Heart right ventricle (tissue), 16 donors: ENCODE measurements at regions not wholly inside any gene's neighbourhood (a gene's known extent, or its start where the extent isn't known, plus 50 kb on each side); places are given as distances from the start of the nearest gene placed in this dataset.

Source experiments
- ATAC-seq, 8 donors: fragments of 200-7000 bp; cut with Tn5 transposase; one replicate each; pipeline ENCODE4 v1.9.1; 2020; ENCODE audit warnings: mild to moderate bottlenecking in 8 of 8, moderate library complexity in 8 of 8, moderate number of reproducible peaks in 1 of 8
- DNase-seq, 2 donors: peaks; one replicate each; pipeline ENCODE4 v3.0.0-alpha.2; 2020
- H3K27ac ChIP-seq, 10 donors: fragments of 200-600 bp; sonication (generic) in 2 of 10; one replicate each; pipeline versions ENCODE4 v1.5.0 to v1.8.0; 2020 to 2022; ENCODE audit warnings: mild to moderate bottlenecking in 3 of 10
- H3K27me3 ChIP-seq, 7 donors: fragments of 200-600 bp; one replicate each; pipeline ENCODE4 v1.8.0; 2021 to 2022; ENCODE audit warnings: mild to moderate bottlenecking in 2 of 7
- H3K36me3 ChIP-seq, 9 donors: fragments of 200-600 bp; sonication (generic) in 1 of 9; one replicate each; pipeline versions ENCODE4 v1.5.0 to v1.8.0; 2020 to 2022; ENCODE audit warnings: mild to moderate bottlenecking in 2 of 9
- H3K4me1 ChIP-seq, 9 donors: fragments of 200-600 bp; sonication (generic) in 1 of 9; one replicate each; pipeline versions ENCODE4 v1.5.0 to v1.8.0; 2020 to 2022; ENCODE audit warnings: mild to moderate bottlenecking in 4 of 9
- H3K4me3 ChIP-seq, 10 donors: fragments of 200-600 bp; sonication (generic) in 2 of 10; one replicate each; pipeline versions ENCODE4 v1.5.0 to v1.8.0; 2020 to 2022; ENCODE audit warnings: mild to moderate bottlenecking in 7 of 10, moderate library complexity in 2 of 10
- H3K9me3 ChIP-seq, 11 donors: fragments of 200-600 bp in 10 of 11; sonication (generic) in 2 of 11; one replicate each; pipeline versions ENCODE4 v1.5.0 to v1.8.0; 2013 to 2022; ENCODE audit warnings: mild to moderate bottlenecking in 2 of 11, control low read depth in 1 of 11, moderate library complexity in 1 of 11
- WGBS, 2 donors: extraction: QIAGEN DNeasy Blood & Tissue Kit; methylation state at CpG; one replicate each; pipeline ENCODE4 v1.1.7; 2013; ENCODE audit warnings: inconsistent platforms in 1 of 2; 5-methylcytosine and 5-hydroxymethylcytosine counted together
- intact Hi-C, 10 donors: fragments of 100-400 bp; cut with DNase I; formaldehyde crosslinking; loops; one replicate each; pipeline versions ENCODE4 v1.11.1 to v1.14.2; 2022
- TF ChIP-seq, protein P1 (sequence below), 9 donors: fragments of 200-600 bp; sonication (generic) in 2 of 9; IDR thresholded peaks; one replicate each; pipeline versions ENCODE4 v1.5.0 to v1.8.0; 2021 to 2022; ENCODE audit warnings: antibody characterized with exemption in 9 of 9, mild to moderate bottlenecking in 5 of 9, moderate library complexity in 1 of 9
- donor health status: Arrhythmogenic right ventricular cardiomyopathy.
- donor health status: ischemic (EF 13 %, LVEDD 7.1; RV severe dilation, severe dysfunction).
- donor health status: healthy with polysubstance abuse.
- donor health status: DM: no; HTN: yes; CAD: no.
- donor health status: DM: no; HTN: no; CAD: no.
- donor health status: ischemic (EF 25% LVEDD 6.9; RV normal size, moderate dysfunction).
- donor health status: ischemic (EF 25% LVEDD 5.7; RV mildly dilated, moderate dysfunction).
- donor health status: healthy.
- donor health status: DM: yes; HTN: yes; CAD: no.
- donor health status: Ischemic cardiomyopathy.
- donor health status: ischemic (EF 35%, LVEDD 5.7; RV mildly dilated, moderate dysfunction).
- donor health status: nonischemic (EF 11% LVEDD 7.7; RV severe dilation, severe dysfunction).
- donor health status: DM: yes; HTN: yes; CAD: no.
- donor health status: PGD.
- donor health status: ischemic (EF 29% LVEDD 5.4; RV normal size, mild dysfunction).
- donor health status: nonischemic (EF 23%, LVEDD 6.1; RV moderate dilation, normal function).

- H3K9me3 ChIP-seq: no peaks in the 10 kb centered on the region
- DNase-seq (peak; percentile 38 to 65), ATAC-seq (peak; percentile 58 to 97 (median 89))
- no peaks in the 10 kb centered on the region for H3K4me1 ChIP-seq
- no peaks in the 10 kb centered on the region for H3K36me3 ChIP-seq
- H3K27ac ChIP-seq: peak overlapping the region in 2 of 10 donors; percentile 19 to 22
- TF ChIP-seq, protein P1, sequence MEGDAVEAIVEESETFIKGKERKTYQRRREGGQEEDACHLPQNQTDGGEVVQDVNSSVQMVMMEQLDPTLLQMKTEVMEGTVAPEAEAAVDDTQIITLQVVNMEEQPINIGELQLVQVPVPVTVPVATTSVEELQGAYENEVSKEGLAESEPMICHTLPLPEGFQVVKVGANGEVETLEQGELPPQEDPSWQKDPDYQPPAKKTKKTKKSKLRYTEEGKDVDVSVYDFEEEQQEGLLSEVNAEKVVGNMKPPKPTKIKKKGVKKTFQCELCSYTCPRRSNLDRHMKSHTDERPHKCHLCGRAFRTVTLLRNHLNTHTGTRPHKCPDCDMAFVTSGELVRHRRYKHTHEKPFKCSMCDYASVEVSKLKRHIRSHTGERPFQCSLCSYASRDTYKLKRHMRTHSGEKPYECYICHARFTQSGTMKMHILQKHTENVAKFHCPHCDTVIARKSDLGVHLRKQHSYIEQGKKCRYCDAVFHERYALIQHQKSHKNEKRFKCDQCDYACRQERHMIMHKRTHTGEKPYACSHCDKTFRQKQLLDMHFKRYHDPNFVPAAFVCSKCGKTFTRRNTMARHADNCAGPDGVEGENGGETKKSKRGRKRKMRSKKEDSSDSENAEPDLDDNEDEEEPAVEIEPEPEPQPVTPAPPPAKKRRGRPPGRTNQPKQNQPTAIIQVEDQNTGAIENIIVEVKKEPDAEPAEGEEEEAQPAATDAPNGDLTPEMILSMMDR (IDR thresholded peaks at IDR 0.05): no peak
- WGBS, 2 donors: 60 to 63% methylated on average over 8 of the region's 8 CpGs
- H3K27me3 ChIP-seq: peaks cover 0 to 5% (median 0%) of the 10 kb centered on the region in 7 donors
- no peak overlapping the region for H3K4me3 ChIP-seq
- intact Hi-C loops: no loop called here
Observed at GRCh38 chr10:121096617-121097431, 245.7 kb downstream of the WDR11 start.

GRCh38 chr10:121098211-121098610, 247.0 kb downstream of the WDR11 start:
- DNase-seq: no peak
- Histone ChIP-seq H3K9me3 (no peaks in the 10 kb centered on the region), H3K27me3 (peaks cover 0 to 5% (median 0%) of the 10 kb centered on the region in 7 donors), H3K27ac (no peak overlapping the region), H3K36me3 (no peaks in the 10 kb centered on the region), H3K4me3 (no peak overlapping the region), H3K4me1 (no peaks in the 10 kb centered on the region)
- no peak for ATAC-seq
- WGBS, 2 donors: 50 to 54% methylated on average over 3 of the region's 3 CpGs
- TF ChIP-seq, protein P1 (IDR thresholded peaks at IDR 0.05): no peak
- intact Hi-C loops: no loop called here

DNA sequence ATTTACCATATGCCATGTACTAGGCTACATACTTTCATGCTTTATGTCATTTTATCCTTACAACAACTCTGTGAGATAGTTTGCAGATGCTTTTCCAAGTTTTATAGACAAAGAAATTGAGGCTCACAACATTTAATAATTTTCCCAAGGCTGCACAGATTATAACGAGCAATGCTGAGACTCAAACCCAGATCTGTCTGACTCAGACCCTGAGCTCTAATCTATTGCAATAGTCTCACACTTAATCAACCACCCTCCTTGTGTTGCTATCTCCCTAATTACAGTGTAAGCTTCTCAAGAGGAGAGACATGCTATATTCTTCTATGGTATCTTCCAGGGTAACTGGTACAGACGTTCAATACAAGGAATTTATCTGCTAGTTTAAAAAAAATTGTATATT, 247.6 kb downstream of the WDR11 start:
- TF ChIP-seq, protein P1 (IDR thresholded peaks at IDR 0.05): no peak
- Histone ChIP-seq H3K9me3 (no peaks in the 10 kb centered on the region), H3K27ac (no peak overlapping the region), H3K4me3 (no peak overlapping the region), H3K36me3 (no peaks in the 10 kb centered on the region), H3K27me3 (peaks cover 0 to 5% (median 0%) of the 10 kb centered on the region in 7 donors), H3K4me1 (no peaks in the 10 kb centered on the region)
- WGBS, 2 donors: 37 to 53% methylated on average over 2 of the region's 2 CpGs
- intact Hi-C loops: no loop called here
- DNase-seq: no peak
- no peak for ATAC-seq

GRCh38 chr10:121099181-121099580, 248.0 kb downstream of the WDR11 start:
- intact Hi-C loops: no loop called here
- Histone ChIP-seq H3K36me3 (no peaks in the 10 kb centered on the region), H3K9me3 (no peaks in the 10 kb centered on the region), H3K4me3 (no peak overlapping the region), H3K4me1 (no peaks in the 10 kb centered on the region), H3K27me3 (peaks cover 0 to 5% (median 0%) of the 10 kb centered on the region in 7 donors), H3K27ac (no peak overlapping the region)
- DNase-seq: no peak
- no peak for ATAC-seq
- TF ChIP-seq, protein P1 (IDR thresholded peaks at IDR 0.05): no peak
- WGBS, 2 donors: 70 to 75% methylated on average over 5 of the region's 5 CpGs
